ENCODE measurements at regions not wholly inside any gene's neighbourhood (a gene's known extent, or its start where the extent isn't known, plus 50 kb on each side); places are given as distances from the start of the nearest gene placed in this dataset.

DNA sequence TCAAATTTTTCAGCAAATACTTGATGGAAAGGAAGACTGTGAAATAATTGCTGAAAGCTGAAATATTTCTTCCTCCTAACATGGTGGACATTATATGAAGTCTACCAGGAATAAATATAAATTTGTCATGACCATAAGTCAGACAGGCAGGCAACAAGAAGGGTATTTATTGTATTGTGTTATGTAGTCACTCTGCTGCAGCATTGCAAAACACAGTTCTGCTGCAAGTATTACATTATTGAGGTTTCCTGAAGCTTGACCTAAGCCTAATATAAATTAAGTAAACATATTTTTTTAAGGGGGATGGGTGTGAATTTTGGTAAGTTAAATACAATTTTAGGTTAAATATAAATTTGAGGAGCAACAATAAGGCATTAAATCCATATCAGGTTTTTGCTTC is 60.2 kb upstream of the MAOA start:
- TF ChIP-seq, protein P1, sequence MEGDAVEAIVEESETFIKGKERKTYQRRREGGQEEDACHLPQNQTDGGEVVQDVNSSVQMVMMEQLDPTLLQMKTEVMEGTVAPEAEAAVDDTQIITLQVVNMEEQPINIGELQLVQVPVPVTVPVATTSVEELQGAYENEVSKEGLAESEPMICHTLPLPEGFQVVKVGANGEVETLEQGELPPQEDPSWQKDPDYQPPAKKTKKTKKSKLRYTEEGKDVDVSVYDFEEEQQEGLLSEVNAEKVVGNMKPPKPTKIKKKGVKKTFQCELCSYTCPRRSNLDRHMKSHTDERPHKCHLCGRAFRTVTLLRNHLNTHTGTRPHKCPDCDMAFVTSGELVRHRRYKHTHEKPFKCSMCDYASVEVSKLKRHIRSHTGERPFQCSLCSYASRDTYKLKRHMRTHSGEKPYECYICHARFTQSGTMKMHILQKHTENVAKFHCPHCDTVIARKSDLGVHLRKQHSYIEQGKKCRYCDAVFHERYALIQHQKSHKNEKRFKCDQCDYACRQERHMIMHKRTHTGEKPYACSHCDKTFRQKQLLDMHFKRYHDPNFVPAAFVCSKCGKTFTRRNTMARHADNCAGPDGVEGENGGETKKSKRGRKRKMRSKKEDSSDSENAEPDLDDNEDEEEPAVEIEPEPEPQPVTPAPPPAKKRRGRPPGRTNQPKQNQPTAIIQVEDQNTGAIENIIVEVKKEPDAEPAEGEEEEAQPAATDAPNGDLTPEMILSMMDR (optimal IDR thresholded peaks at IDR 0.05 in 1 of 3, IDR thresholded peaks at IDR 0.05 in 1 of 3, conservative IDR thresholded peaks at IDR 0.05 in 1 of 3; ENCODE audit: extremely low read depth in 1 of 3, insufficient read depth in 2 of 3, low read length in 3 of 3) = no peak
- no peak for TF ChIP-seq EZH2 (IDR thresholded peaks at IDR 0.05; ENCODE audit: low read length)
